Central memory CD8-positive, alpha-beta T cell (primary cell): ENCODE measurements at regions not wholly inside any gene's neighbourhood (a gene's known extent, or its start where the extent isn't known, plus 50 kb on each side); places are given as distances from the start of the nearest gene placed in this dataset.
"Not testable (repeated sequence)": the region's sequence is repeated elsewhere in the genome, so short reads cannot be mapped to it uniquely, and the experiment has no call there.

Source experiments
- ATAC-seq: fragments of 150-1000 bp; cut with Tn5 transposase; replicated peaks from 2 replicates; pipeline ENCODE4 v1.10.0; 2022; ENCODE audit warnings: mild to moderate bottlenecking, moderate FRiP score, moderate number of reproducible peaks; ENCODE audit not compliant: poor library complexity, severe bottlenecking; ENCODE audit errors: extremely low read depth
- DNase-seq, 2 donors: peaks; one replicate each; pipeline ENCODE4 v3.0.0; 2021; ENCODE audit warnings: low spot score in 2 of 2
- H3K27ac Mint-ChIP-seq: one replicate; pipeline ENCODE4 v1.8.0; 2022; ENCODE audit warnings: low read depth, mild to moderate bottlenecking, moderate library complexity, mixed read lengths
- H3K27me3 Mint-ChIP-seq: one replicate; pipeline ENCODE4 v1.8.0; 2022; ENCODE audit warnings: mixed read lengths
- H3K36me3 Mint-ChIP-seq: one replicate; pipeline ENCODE4 v1.8.0; 2022; ENCODE audit warnings: mild to moderate bottlenecking, moderate library complexity, mixed read lengths; ENCODE audit not compliant: insufficient read depth
- H3K4me1 Mint-ChIP-seq: one replicate; pipeline ENCODE4 v1.8.0; 2022; ENCODE audit warnings: mixed read lengths
- H3K4me3 Mint-ChIP-seq: one replicate; pipeline ENCODE4 v1.8.0; 2022; ENCODE audit warnings: mild to moderate bottlenecking, moderate library complexity, mixed read lengths
- H3K9me3 Mint-ChIP-seq: one replicate; pipeline ENCODE4 v1.8.0; 2022; ENCODE audit warnings: mixed read lengths

- ATAC-seq (no peak), DNase-seq (no peak)
- Mint-ChIP-seq H3K36me3 (no peaks in the 10 kb centered on the region), H3K27ac (no peak overlapping the region), H3K9me3 (peaks cover 11% of the 10 kb centered on the region), H3K4me1 (no peaks in the 10 kb centered on the region), H3K27me3 (no peaks in the 10 kb centered on the region), H3K4me3 (no peak overlapping the region)
Observed at GRCh38 chr4:170729236-170729635, 639.5 kb upstream of the AADAT start.

GRCh38 chr4:170724191-170724590 lies 634.4 kb upstream of the AADAT start:
- DNase-seq (no peak), ATAC-seq (no peak)
- Mint-ChIP-seq H3K4me1 (no peaks in the 10 kb centered on the region), H3K27ac (no peak overlapping the region), H3K27me3 (no peaks in the 10 kb centered on the region), H3K36me3 (no peaks in the 10 kb centered on the region), H3K4me3 (no peak overlapping the region), H3K9me3 (peaks cover 17% of the 10 kb centered on the region)

GRCh38 chr4:170723171-170723570 lies 633.4 kb upstream of the AADAT start:
- DNase-seq = no peak
- H3K9me3 Mint-ChIP-seq = peaks cover 14% of the 10 kb centered on the region
- no peak overlapping the region for H3K27ac Mint-ChIP-seq
- ATAC-seq = no peak
- H3K4me1 Mint-ChIP-seq = no peaks in the 10 kb centered on the region
- no peaks in the 10 kb centered on the region for H3K27me3 Mint-ChIP-seq
- no peaks in the 10 kb centered on the region for H3K36me3 Mint-ChIP-seq
- no peak overlapping the region for H3K4me3 Mint-ChIP-seq

GRCh38 chr4:170721812-170722373 lies 632.1 kb upstream of the AADAT start:
- no peaks in the 10 kb centered on the region for H3K36me3 Mint-ChIP-seq
- DNase-seq (no peak), ATAC-seq (no peak)
- no peaks in the 10 kb centered on the region for H3K4me1 Mint-ChIP-seq
- no peak overlapping the region for H3K4me3 Mint-ChIP-seq
- H3K27me3 Mint-ChIP-seq = no peaks in the 10 kb centered on the region
- no peak overlapping the region for H3K27ac Mint-ChIP-seq
- H3K9me3 Mint-ChIP-seq = peaks cover 14% of the 10 kb centered on the region

GRCh38 chr4:170716868-170717267 lies 627.1 kb upstream of the AADAT start:
- no peaks in the 10 kb centered on the region for H3K36me3 Mint-ChIP-seq
- no peaks in the 10 kb centered on the region for H3K4me1 Mint-ChIP-seq
- DNase-seq = no peak
- peaks cover 25% of the 10 kb centered on the region for H3K9me3 Mint-ChIP-seq
- H3K27me3 Mint-ChIP-seq = no peaks in the 10 kb centered on the region
- no peak for ATAC-seq
- H3K27ac Mint-ChIP-seq = no peak overlapping the region
- H3K4me3 Mint-ChIP-seq = no peak overlapping the region

GRCh38 chr4:170705907-170706306 lies 616.2 kb upstream of the AADAT start:
- Mint-ChIP-seq H3K4me3 (no peak overlapping the region), H3K4me1 (no peaks in the 10 kb centered on the region)

GRCh38 chr4:170700064-170700463 lies 610.3 kb upstream of the AADAT start:
- Mint-ChIP-seq H3K27me3 (no peaks in the 10 kb centered on the region), H3K4me1 (no peaks in the 10 kb centered on the region), H3K36me3 (no peaks in the 10 kb centered on the region), H3K4me3 (no peak overlapping the region), H3K27ac (no peak overlapping the region), H3K9me3 (peaks cover 11% of the 10 kb centered on the region)
- DNase-seq (no peak), ATAC-seq (no peak)

More at GRCh38 chr4:170705907-170706306, 616.2 kb upstream of the AADAT start:
- Mint-ChIP-seq H3K36me3 (no peaks in the 10 kb centered on the region), H3K27ac (no peak overlapping the region), H3K9me3 (peaks cover 20% of the 10 kb centered on the region), H3K27me3 (no peaks in the 10 kb centered on the region)
- DNase-seq (no peak), ATAC-seq (no peak)

GRCh38 chr4:170698334-170698733 lies 608.6 kb upstream of the AADAT start:
- Mint-ChIP-seq H3K4me3 (no peak overlapping the region), H3K27ac (no peak overlapping the region), H3K36me3 (no peaks in the 10 kb centered on the region), H3K27me3 (no peaks in the 10 kb centered on the region), H3K9me3 (peaks cover 9% of the 10 kb centered on the region), H3K4me1 (no peaks in the 10 kb centered on the region)
- DNase-seq (no peak), ATAC-seq (no peak)

GRCh38 chr4:170697845-170698244 lies 608.1 kb upstream of the AADAT start:
- Mint-ChIP-seq H3K27ac (no peak overlapping the region), H3K36me3 (no peaks in the 10 kb centered on the region), H3K4me1 (no peaks in the 10 kb centered on the region), H3K27me3 (no peaks in the 10 kb centered on the region), H3K9me3 (peaks cover 13% of the 10 kb centered on the region), H3K4me3 (no peak overlapping the region)
- ATAC-seq (no peak), DNase-seq (no peak)

GRCh38 chr4:170697045-170697444 lies 607.3 kb upstream of the AADAT start:
- Mint-ChIP-seq H3K4me1 (no peaks in the 10 kb centered on the region), H3K27me3 (no peaks in the 10 kb centered on the region), H3K9me3 (peaks cover 13% of the 10 kb centered on the region), H3K36me3 (no peaks in the 10 kb centered on the region), H3K27ac (no peak overlapping the region), H3K4me3 (no peak overlapping the region)
- no peak for ATAC-seq
- DNase-seq = no peak

- no peak for ATAC-seq
- Mint-ChIP-seq H3K4me1 (no peaks in the 10 kb centered on the region), H3K9me3 (peaks cover 18% of the 10 kb centered on the region), H3K27me3 (no peaks in the 10 kb centered on the region), H3K27ac (no peak overlapping the region), H3K4me3 (no peak overlapping the region), H3K36me3 (no peaks in the 10 kb centered on the region)
- no peak for DNase-seq
Observed at GRCh38 chr4:170691168-170691567, 601.4 kb upstream of the AADAT start.

GRCh38 chr4:170687751-170688150 lies 598.0 kb upstream of the AADAT start:
- H3K9me3 Mint-ChIP-seq = peaks cover 11% of the 10 kb centered on the region
- no peaks in the 10 kb centered on the region for H3K27me3 Mint-ChIP-seq
- no peak overlapping the region for H3K27ac Mint-ChIP-seq
- DNase-seq (no peak), ATAC-seq (no peak)
- H3K4me3 Mint-ChIP-seq = no peak overlapping the region
- no peaks in the 10 kb centered on the region for H3K4me1 Mint-ChIP-seq
- no peaks in the 10 kb centered on the region for H3K36me3 Mint-ChIP-seq

GRCh38 chr4:170685701-170686100 lies 595.9 kb upstream of the AADAT start:
- ATAC-seq, DNase-seq, H3K4me1 Mint-ChIP-seq, H3K36me3 Mint-ChIP-seq, H3K4me3 Mint-ChIP-seq, H3K27me3 Mint-ChIP-seq, H3K27ac Mint-ChIP-seq: not testable (repeated sequence)
- H3K9me3 Mint-ChIP-seq = peaks cover 11% of the 10 kb centered on the region
